ENCODE measurements at regions not wholly inside any gene's neighbourhood (a gene's known extent, or its start where the extent isn't known, plus 50 kb on each side); places are given as distances from the start of the nearest gene placed in this dataset.

DNA sequence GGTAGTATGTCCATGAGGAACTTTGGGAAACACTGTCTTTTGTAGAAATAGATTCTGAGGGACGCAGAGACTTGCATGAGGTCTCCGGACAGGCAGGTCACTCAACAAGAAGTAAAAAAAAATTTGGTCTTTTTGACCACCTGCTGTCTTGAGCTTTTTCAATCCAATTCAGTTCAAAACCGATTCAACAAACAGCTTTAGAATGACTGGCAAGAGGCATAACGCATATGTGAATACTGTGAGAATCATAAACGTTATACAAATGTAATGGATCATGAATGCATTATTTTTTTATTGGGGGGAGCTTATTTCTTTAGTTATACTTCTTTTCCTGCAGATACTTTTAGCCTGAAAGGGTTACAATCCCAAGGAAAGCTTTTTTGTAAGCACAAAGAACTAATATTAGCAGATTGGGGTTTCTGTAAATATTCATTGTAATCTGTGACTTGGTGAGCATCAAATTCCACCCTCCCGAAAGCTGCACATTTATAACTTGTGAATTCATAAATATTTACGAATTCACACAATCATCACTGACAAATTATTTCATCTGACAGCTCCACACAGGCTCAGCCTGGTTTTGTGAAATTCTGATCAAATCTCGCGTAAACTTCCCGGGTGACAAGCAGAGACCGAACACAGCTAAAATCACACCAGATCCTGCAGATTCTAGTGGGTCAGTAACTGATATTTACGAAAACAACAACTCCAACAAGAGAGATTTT, 507.7 kb downstream of the MN1 start:
- TF ChIP-seq, protein P1, sequence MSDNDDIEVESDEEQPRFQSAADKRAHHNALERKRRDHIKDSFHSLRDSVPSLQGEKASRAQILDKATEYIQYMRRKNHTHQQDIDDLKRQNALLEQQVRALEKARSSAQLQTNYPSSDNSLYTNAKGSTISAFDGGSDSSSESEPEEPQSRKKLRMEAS (IDR thresholded peaks at IDR 0.05; ENCODE audit: low read depth, low read length): no peak
- no peak for TF ChIP-seq CTCF (IDR thresholded peaks at IDR 0.05; ENCODE audit: low read depth, low read length)
- TF ChIP-seq MYC (IDR thresholded peaks at IDR 0.05; ENCODE audit: low read depth, low read length): no peak

Measured in NB4 (cell line).